ENCODE measurements at regions not wholly inside any gene's neighbourhood (a gene's known extent, or its start where the extent isn't known, plus 50 kb on each side); places are given as distances from the start of the nearest gene placed in this dataset.

DNA sequence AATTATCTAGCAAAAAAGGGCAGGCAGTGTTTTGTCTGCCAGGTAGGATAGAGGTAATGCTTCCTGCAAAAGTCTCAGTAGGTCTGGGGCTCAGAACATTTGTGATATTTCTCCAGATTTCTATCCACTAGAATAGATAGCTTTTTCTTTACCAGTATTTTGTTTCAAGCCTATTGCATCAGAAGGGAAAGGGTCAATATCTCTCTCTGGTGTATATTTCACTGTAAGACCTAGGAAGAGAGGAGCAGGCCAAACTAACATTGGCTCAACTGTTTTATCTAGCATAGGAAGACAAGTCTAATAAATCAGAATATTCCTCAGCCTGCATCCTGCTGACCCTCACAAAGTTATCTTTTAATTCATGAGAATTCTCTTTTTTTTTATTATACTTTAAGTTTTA lies 106.7 kb upstream of the DAAM1 start:
- Histone ChIP-seq H3K27ac (ENCODE audit: low read depth in 1 of 2, low read length in 2 of 2) (no peak overlapping the region), H3K9ac (ENCODE audit: insufficient read depth, low read length, poor library complexity, severe bottlenecking) (no peak overlapping the region), H3K4me3 (replicated peaks in 1 of 3; ENCODE audit: low read depth in 2 of 3, low read length in 3 of 3) (no peak overlapping the region), H2AFZ (ENCODE audit: insufficient read depth, low read depth, low read length, poor library complexity, severe bottlenecking) (no peak overlapping the region), H3K9me3 (replicated peaks in 1 of 2; ENCODE audit: control insufficient read depth in 1 of 2, insufficient read depth in 1 of 2, low read length in 2 of 2) (no peaks in the 10 kb centered on the region), H3K36me3 (replicated peaks in 1 of 2; ENCODE audit: control insufficient read depth in 1 of 2, insufficient read depth in 2 of 2, low read length in 2 of 2) (no peaks in the 10 kb centered on the region), H4K20me1 (ENCODE audit: insufficient read depth, low read length) (no peaks in the 10 kb centered on the region), H3K4me2 (replicated peaks; ENCODE audit: extremely low read depth, low read length, poor library complexity, severe bottlenecking) (no peak overlapping the region), H3K4me1 (ENCODE audit: control insufficient read depth in 1 of 2, insufficient read depth in 2 of 2, low read length in 2 of 2) (no peaks in the 10 kb centered on the region), H3K27me3 (ENCODE audit: control insufficient read depth in 2 of 2, insufficient read depth in 2 of 2, low read length in 2 of 2) (no peaks in the 10 kb centered on the region), H3K79me2 (ENCODE audit: insufficient read depth, low read length) (no peaks in the 10 kb centered on the region)
- H3K4me1 Mint-ChIP-seq, result no peaks in the 10 kb centered on the region
- peaks cover 0 to 6% (median 2%) of the 10 kb centered on the region in 3 donors for H3K27me3 Mint-ChIP-seq (ENCODE audit: low read depth in 3 of 3)
- TF ChIP-seq, protein P1, sequence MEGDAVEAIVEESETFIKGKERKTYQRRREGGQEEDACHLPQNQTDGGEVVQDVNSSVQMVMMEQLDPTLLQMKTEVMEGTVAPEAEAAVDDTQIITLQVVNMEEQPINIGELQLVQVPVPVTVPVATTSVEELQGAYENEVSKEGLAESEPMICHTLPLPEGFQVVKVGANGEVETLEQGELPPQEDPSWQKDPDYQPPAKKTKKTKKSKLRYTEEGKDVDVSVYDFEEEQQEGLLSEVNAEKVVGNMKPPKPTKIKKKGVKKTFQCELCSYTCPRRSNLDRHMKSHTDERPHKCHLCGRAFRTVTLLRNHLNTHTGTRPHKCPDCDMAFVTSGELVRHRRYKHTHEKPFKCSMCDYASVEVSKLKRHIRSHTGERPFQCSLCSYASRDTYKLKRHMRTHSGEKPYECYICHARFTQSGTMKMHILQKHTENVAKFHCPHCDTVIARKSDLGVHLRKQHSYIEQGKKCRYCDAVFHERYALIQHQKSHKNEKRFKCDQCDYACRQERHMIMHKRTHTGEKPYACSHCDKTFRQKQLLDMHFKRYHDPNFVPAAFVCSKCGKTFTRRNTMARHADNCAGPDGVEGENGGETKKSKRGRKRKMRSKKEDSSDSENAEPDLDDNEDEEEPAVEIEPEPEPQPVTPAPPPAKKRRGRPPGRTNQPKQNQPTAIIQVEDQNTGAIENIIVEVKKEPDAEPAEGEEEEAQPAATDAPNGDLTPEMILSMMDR (IDR thresholded peaks at IDR 0.05), result no peak
- no peaks in the 10 kb centered on the region for H3K9me3 Mint-ChIP-seq
- H3K36me3 Mint-ChIP-seq, result no peaks in the 10 kb centered on the region
- DNase-seq, result no peak
- no peak overlapping the region for H3K27ac Mint-ChIP-seq
- no peak overlapping the region for H3K4me3 Mint-ChIP-seq
- intact Hi-C loops (cut with micrococcal nuclease), result no loop called here

DNA sequence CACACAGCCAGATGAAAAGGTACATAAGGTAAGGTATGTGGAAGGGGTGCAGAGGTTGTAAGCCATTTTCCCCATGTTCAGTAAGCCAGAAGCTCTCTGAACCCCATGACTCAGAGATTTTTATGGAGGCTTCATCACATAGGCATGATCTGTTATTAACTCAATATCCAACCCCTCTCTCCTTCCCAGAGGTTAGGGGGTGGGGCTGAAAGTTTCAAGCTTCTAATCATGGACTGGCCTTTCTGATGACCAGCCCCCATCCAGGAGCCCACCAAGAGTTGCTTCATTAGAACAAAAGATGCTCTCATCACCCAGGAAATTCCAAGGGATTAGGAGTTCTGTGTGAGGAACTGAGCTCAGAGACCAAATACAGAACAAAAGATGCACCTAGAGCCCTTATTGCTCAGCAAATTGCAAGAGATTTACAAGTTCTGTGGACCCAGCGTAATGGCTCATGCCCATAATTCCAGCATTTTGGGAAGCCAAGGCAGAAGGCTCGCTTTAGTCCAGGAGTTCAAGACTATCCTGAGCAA lies 103.2 kb upstream of the DAAM1 start:
- Mint-ChIP-seq H3K4me1 (no peaks in the 10 kb centered on the region), H3K27me3 (ENCODE audit: low read depth in 3 of 3) (peaks cover 0 to 7% (median 0%) of the 10 kb centered on the region in 3 donors), H3K4me3 (no peak overlapping the region), H3K9me3 (no peaks in the 10 kb centered on the region), H3K36me3 (no peaks in the 10 kb centered on the region), H3K27ac (no peak overlapping the region)
- Histone ChIP-seq H3K27ac (ENCODE audit: low read depth in 1 of 2, low read length in 2 of 2) (no peak overlapping the region), H3K79me2 (ENCODE audit: insufficient read depth, low read length) (no peaks in the 10 kb centered on the region), H3K4me3 (replicated peaks in 1 of 3; ENCODE audit: low read depth in 2 of 3, low read length in 3 of 3) (no peak overlapping the region), H3K4me1 (ENCODE audit: control insufficient read depth in 1 of 2, insufficient read depth in 2 of 2, low read length in 2 of 2) (no peaks in the 10 kb centered on the region), H3K27me3 (ENCODE audit: control insufficient read depth in 2 of 2, insufficient read depth in 2 of 2, low read length in 2 of 2) (no peaks in the 10 kb centered on the region), H3K36me3 (replicated peaks in 1 of 2; ENCODE audit: control insufficient read depth in 1 of 2, insufficient read depth in 2 of 2, low read length in 2 of 2) (no peaks in the 10 kb centered on the region), H2AFZ (ENCODE audit: insufficient read depth, low read depth, low read length, poor library complexity, severe bottlenecking) (no peak overlapping the region), H4K20me1 (ENCODE audit: insufficient read depth, low read length) (no peaks in the 10 kb centered on the region), H3K4me2 (replicated peaks; ENCODE audit: extremely low read depth, low read length, poor library complexity, severe bottlenecking) (no peak overlapping the region), H3K9ac (ENCODE audit: insufficient read depth, low read length, poor library complexity, severe bottlenecking) (no peak overlapping the region), H3K9me3 (replicated peaks in 1 of 2; ENCODE audit: control insufficient read depth in 1 of 2, insufficient read depth in 1 of 2, low read length in 2 of 2) (no peaks in the 10 kb centered on the region)
- intact Hi-C loops (cut with micrococcal nuclease), result no loop called here
- DNase-seq, result no peak
- TF ChIP-seq, protein P1 (IDR thresholded peaks at IDR 0.05), result no peak
- 89% methylated on average over 1 of the region's 2 CpGs for WGBS (ENCODE audit: insufficient coverage)

All from CD14-positive monocyte (primary cell).